HEK293 (cell line): ENCODE measurements at regions not wholly inside any gene's neighbourhood (a gene's known extent, or its start where the extent isn't known, plus 50 kb on each side); places are given as distances from the start of the nearest gene placed in this dataset.

Experiments used
- CTCF ChIA-PET: fragments of 350-600 bp; formaldehyde crosslinking; extraction: SDS; loops from one replicate; lab custom pipeline; 2021; ENCODE audit warnings: antibody characterized with exemption; lab: Yijun Ruan, JAX
- POLR2A ChIA-PET: fragments of 300-600 bp; formaldehyde crosslinking; extraction: SDS; loops from one replicate; lab custom pipeline; 2020; ENCODE audit warnings: antibody characterized with exemption, inconsistent platforms; lab: Yijun Ruan, JAX
- H3K27ac ChIP-seq: fragments of 200-500 bp; sonication (Bioruptor generic); 2 replicates; pipeline ENCODE4 v1.5.1; 2014; ENCODE audit warnings: low read depth, low read length, control low read depth, inconsistent platforms; ENCODE audit errors: extremely low read depth
- H3K36me3 ChIP-seq, 2 experiments: fragments of 200-500 bp in 1 of 2; sonication (Bioruptor generic) in 1 of 2; 1 replicate in 1 of 2; 2 replicates in 1 of 2; pipeline ENCODE4 v1.5.1; 2014 to 2017; ENCODE audit warnings: inconsistent platforms in 2 of 2, low read length in 2 of 2; ENCODE audit not compliant: control insufficient read depth in 2 of 2, insufficient read depth in 1 of 2
- H3K4me1 ChIP-seq: fragments of 200-500 bp; sonication (Bioruptor generic); 2 replicates; pipeline ENCODE4 v1.5.1; 2014; ENCODE audit warnings: mild to moderate bottlenecking, low read length, inconsistent platforms; ENCODE audit not compliant: control insufficient read depth, insufficient read depth
- H3K4me3 ChIP-seq: 2 replicates; pipeline ENCODE4 v1.5.1; 2011; ENCODE audit warnings: low read depth, mild to moderate bottlenecking, control low read depth, low read length, moderate library complexity
- H3K9me3 ChIP-seq: fragments of 200-500 bp; sonication (Bioruptor generic); 2 replicates; pipeline ENCODE4 v1.5.1; 2014; ENCODE audit warnings: low read depth, low read length, inconsistent platforms; ENCODE audit not compliant: control insufficient read depth, insufficient read depth
- GLIS2 ChIP-seq: fragments of 450-650 bp; formaldehyde crosslinking; IDR thresholded peaks from 2 replicates; pipeline ENCODE4 v1.5.1; 2016; ENCODE audit warnings: missing biosample characterization, missing genetic modification characterization
- HIC1 ChIP-seq: fragments of 450-650 bp; formaldehyde crosslinking; IDR thresholded peaks from 2 replicates; pipeline ENCODE4 v1.5.1; 2016; ENCODE audit warnings: missing biosample characterization, missing genetic modification characterization
- KLF10 ChIP-seq: fragments of 450-650 bp; IDR thresholded peaks from 2 replicates; pipeline ENCODE4 v1.5.1; 2018; ENCODE audit warnings: missing biosample characterization, mild to moderate bottlenecking, missing genetic modification characterization
- KLF9 ChIP-seq: fragments of 450-650 bp; formaldehyde crosslinking; IDR thresholded peaks from 2 replicates; pipeline ENCODE4 v1.5.1; 2016; ENCODE audit warnings: missing biosample characterization, missing genetic modification characterization, low read depth
- PRDM6 ChIP-seq: fragments of 450-650 bp; formaldehyde crosslinking; IDR thresholded peaks from 2 replicates; pipeline ENCODE4 v1.5.1; 2017; ENCODE audit warnings: missing biosample characterization, missing genetic modification characterization
- REPIN1 ChIP-seq: fragments of 450-650 bp; formaldehyde crosslinking; IDR thresholded peaks from 2 replicates; pipeline ENCODE4 v1.5.1; 2017; ENCODE audit warnings: missing biosample characterization, missing genetic modification characterization, low read depth
- REST ChIP-seq: fragments of 450-650 bp; formaldehyde crosslinking; IDR thresholded peaks from 2 replicates; pipeline ENCODE4 v1.5.1; 2016; ENCODE audit warnings: missing biosample characterization, missing genetic modification characterization
- SCRT2 ChIP-seq: fragments of 450-650 bp; formaldehyde crosslinking; IDR thresholded peaks from 2 replicates; pipeline ENCODE4 v1.5.1; 2016; ENCODE audit warnings: missing biosample characterization, missing genetic modification characterization
- SP3 ChIP-seq: fragments of 450-650 bp; formaldehyde crosslinking; IDR thresholded peaks from 2 replicates; pipeline ENCODE4 v1.5.1; 2016; ENCODE audit warnings: missing biosample characterization, missing genetic modification characterization
- YY1 ChIP-seq: fragments of 450-650 bp; formaldehyde crosslinking; IDR thresholded peaks from 2 replicates; pipeline ENCODE4 v1.5.1; 2018; ENCODE audit warnings: missing biosample characterization, missing genetic modification characterization
- ZFHX2 ChIP-seq: fragments of 450-650 bp; formaldehyde crosslinking; conservative IDR thresholded peaks from 2 replicates; pipeline ENCODE4 v1.5.1; 2016; ENCODE audit warnings: missing biosample characterization, missing genetic modification characterization
- ZFP41 ChIP-seq: fragments of 450-650 bp; formaldehyde crosslinking; IDR thresholded peaks from 2 replicates; pipeline ENCODE4 v1.5.1; 2016; ENCODE audit warnings: missing biosample characterization, missing genetic modification characterization, borderline replicate concordance
- ZNF10 ChIP-seq: fragments of 450-650 bp; formaldehyde crosslinking; IDR thresholded peaks from 2 replicates; pipeline ENCODE4 v1.5.1; 2017; ENCODE audit warnings: missing biosample characterization, missing genetic modification characterization
- ZNF133 ChIP-seq: fragments of 450-650 bp; formaldehyde crosslinking; IDR thresholded peaks from 2 replicates; pipeline ENCODE4 v1.5.1; 2016; ENCODE audit warnings: missing biosample characterization, missing genetic modification characterization
- ZNF16 ChIP-seq: fragments of 450-650 bp; formaldehyde crosslinking; IDR thresholded peaks from 2 replicates; pipeline ENCODE4 v1.5.1; 2016; ENCODE audit warnings: low read depth, missing biosample characterization, missing genetic modification characterization
- ZNF248 ChIP-seq: fragments of 450-650 bp; formaldehyde crosslinking; IDR thresholded peaks from 2 replicates; pipeline ENCODE4 v1.5.1; 2017; ENCODE audit warnings: missing biosample characterization, missing genetic modification characterization
- ZNF274 ChIP-seq, 2 experiments: fragments of 200-500 bp in 1 of 2; fragments of 450-650 bp in 1 of 2; sonication (Bioruptor generic) in 1 of 2; formaldehyde crosslinking in 1 of 2; IDR thresholded peaks; 2 replicates each; pipeline versions ENCODE4 v1.5.1 to v1.6.1; 2014 to 2016; ENCODE audit warnings: borderline replicate concordance in 1 of 2, inconsistent platforms in 1 of 2, low read length in 1 of 2, missing biosample characterization in 1 of 2, missing genetic modification characterization in 1 of 2
- ZNF501 ChIP-seq: fragments of 450-650 bp; formaldehyde crosslinking; IDR thresholded peaks from 2 replicates; pipeline ENCODE4 v1.5.1; 2016; ENCODE audit warnings: missing biosample characterization, missing genetic modification characterization
- ZNF639 ChIP-seq: fragments of 450-650 bp; formaldehyde crosslinking; IDR thresholded peaks from 2 replicates; pipeline ENCODE4 v1.5.1; 2016; ENCODE audit warnings: missing biosample characterization, missing genetic modification characterization
- ZNF837 ChIP-seq: fragments of 450-650 bp; formaldehyde crosslinking; IDR thresholded peaks from 2 replicates; pipeline ENCODE4 v1.5.1; 2016; ENCODE audit warnings: missing biosample characterization, missing genetic modification characterization

GRCh38 chr6:98467902-98468301, 366.5 kb upstream of the POU3F2 start (continued):
- no peak for TF ChIP-seq YY1 (tag by site-specific recombination)
- no peak for TF ChIP-seq ZNF501
- TF ChIP-seq GLIS2 (tag by site-specific recombination), result no peak
- no peak for TF ChIP-seq ZFP41 (tag by site-specific recombination)
- no peak for TF ChIP-seq KLF10
- TF ChIP-seq SP3 (tag by site-specific recombination), result no peak

- H3K9me3 ChIP-seq, result no peaks in the 10 kb centered on the region
- no peak overlapping the region for H3K27ac ChIP-seq
- POLR2A ChIA-PET, result no interaction called here
- no peaks in the 10 kb centered on the region for H3K4me1 ChIP-seq
- CTCF ChIA-PET, result no interaction called here
- no peak overlapping the region for H3K4me3 ChIP-seq
- no peak for TF ChIP-seq REST (tag by site-specific recombination)
- TF ChIP-seq ZNF16 (tag by site-specific recombination), result no peak
- no peak for TF ChIP-seq ZNF10 (tag by site-specific recombination)
- no peak for TF ChIP-seq ZNF248 (tag by site-specific recombination)
- no peak for TF ChIP-seq REPIN1 (tag by site-specific recombination)
- no peak for TF ChIP-seq ZFHX2 (tag by site-specific recombination)
- TF ChIP-seq ZNF274 (IDR thresholded peaks at IDR 0.05; ENCODE audit: low read length), result no peak
- no peak for TF ChIP-seq ZNF274 (tag by site-specific recombination; IDR thresholded peaks at IDR 0.05; ENCODE audit: borderline replicate concordance)
- no peak for TF ChIP-seq KLF9 (tag by site-specific recombination)
- TF ChIP-seq SCRT2 (tag by site-specific recombination), result no peak
- H3K36me3 ChIP-seq, result no peaks in the 10 kb centered on the region
Measured at GRCh38 chr6:98469141-98469540, 365.2 kb upstream of the POU3F2 start.

GRCh38 chr6:98470821-98471220, 363.6 kb upstream of the POU3F2 start:
- Histone ChIP-seq H3K4me1 (no peaks in the 10 kb centered on the region), H3K9me3 (no peaks in the 10 kb centered on the region), H3K36me3 (no peaks in the 10 kb centered on the region), H3K27ac (no peak overlapping the region), H3K4me3 (no peak overlapping the region)
- TF ChIP-seq ZNF133 (no peak), ZNF837 (tag by site-specific recombination) (no peak), PRDM6 (tag by site-specific recombination) (no peak), ZNF639 (tag by site-specific recombination) (no peak), HIC1 (no peak)
- CTCF ChIA-PET, result interaction anchor here (0.7 kb wide), 1 partner anchor 14 kb away, joined by 5 read pairs; no protein-coding TSS in a partner anchor
- POLR2A ChIA-PET, result no interaction called here
